Endothelial cell of umbilical vein (primary cell): ENCODE measurements at regions not wholly inside any gene's neighbourhood (a gene's known extent, or its start where the extent isn't known, plus 50 kb on each side); places are given as distances from the start of the nearest gene placed in this dataset.

ENCODE experiments used
- BruUV-seq: library from RNA; stranded (reverse); fragments of 400-500 nt; replicated peaks from 2 replicates; lab custom pipeline; 2021; lab: Mats Ljungman, UMichigan
- CTCF ChIA-PET: fragments of 300-600, 350-600 bp; sonication (Branson Sonifier 250); formaldehyde crosslinking; loops from one replicate; lab custom pipeline; 2021; ENCODE audit warnings: antibody characterized with exemption, inconsistent platforms; lab: Charles Lee
- POLR2A ChIA-PET: fragments of 300-600, 350-600 bp; sonication (Branson Sonifier 250); formaldehyde crosslinking; loops from one replicate; lab custom pipeline; 2021; ENCODE audit warnings: antibody characterized with exemption, inconsistent platforms; lab: Charles Lee
- DNase-seq: peaks from one replicate; pipeline ENCODE4 v3.0.0-alpha.2; 2011; ENCODE audit warnings: low read depth, low spot score
- FAIRE-seq: peaks from 2 replicates; lab custom pipeline; 2011; peaks lifted over from hg19 to GRCh38; lab: Jason Lieb, UNC
- H2AFZ ChIP-seq: 2 replicates; pipeline ENCODE4 v1.6.0; 2012; ENCODE audit warnings: low read depth, low read length, control low read depth, inconsistent platforms
- H3K27ac ChIP-seq: 2 replicates; pipeline ENCODE4 v1.5.1; 2011; ENCODE audit warnings: low read depth, mild to moderate bottlenecking, control low read depth, low read length, moderate library complexity; ENCODE audit not compliant: insufficient read depth
- H3K27me3 ChIP-seq, 2 experiments: 2 replicates each; pipeline versions ENCODE4 v1.6.0 to v1.6.1; 2011; ENCODE audit warnings: low read length in 2 of 2, mixed read lengths in 1 of 2; ENCODE audit not compliant: control insufficient read depth in 2 of 2, insufficient read depth in 2 of 2
- H3K36me3 ChIP-seq, 2 experiments: 2 replicates in 1 of 2; 3 replicates in 1 of 2; pipeline ENCODE4 v1.5.1; 2011; ENCODE audit warnings: low read length in 2 of 2, mild to moderate bottlenecking in 1 of 2, moderate library complexity in 1 of 2; ENCODE audit not compliant: control insufficient read depth in 2 of 2, insufficient read depth in 2 of 2; ENCODE audit errors: extremely low read depth in 1 of 2
- H3K4me1 ChIP-seq: 3 replicates; pipeline ENCODE4 v1.5.1; 2011; ENCODE audit warnings: mild to moderate bottlenecking, low read length; ENCODE audit not compliant: control insufficient read depth, insufficient read depth; ENCODE audit errors: extremely low read depth
- H3K4me2 ChIP-seq: 2 replicates; pipeline ENCODE4 v1.6.1; 2011; ENCODE audit warnings: low read length, control low read depth, mixed read lengths; ENCODE audit not compliant: insufficient read depth
- H3K4me3 ChIP-seq, 3 experiments: fragments of 200-600 bp in 1 of 3; sonication (generic), shearing (Covaris generic) in 1 of 3; replicated peaks in 1 of 3; 2 replicates each; pipeline ENCODE4 v1.5.1; 2011 to 2016; ENCODE audit warnings: control low read depth in 3 of 3, low read length in 3 of 3, mild to moderate bottlenecking in 2 of 3, inconsistent platforms in 1 of 3, low read depth in 1 of 3, moderate library complexity in 1 of 3; ENCODE audit not compliant: insufficient read depth in 1 of 3
- H3K79me2 ChIP-seq: 2 replicates; pipeline ENCODE4 v1.6.0; 2012; ENCODE audit warnings: low read length, inconsistent platforms; ENCODE audit not compliant: control insufficient read depth, insufficient read depth
- H3K9ac ChIP-seq: replicated peaks from 2 replicates; pipeline ENCODE3; 2011; ENCODE audit warnings: low read length, control low read depth; ENCODE audit not compliant: insufficient read depth; ENCODE audit errors: extremely low read depth
- H3K9me1 ChIP-seq: replicated peaks from 3 replicates; pipeline ENCODE4 v1.6.0; 2011; ENCODE audit warnings: mild to moderate bottlenecking, low read length; ENCODE audit not compliant: control insufficient read depth, insufficient read depth; ENCODE audit errors: extremely low read depth
- H3K9me3 ChIP-seq: replicated peaks from 2 replicates; pipeline ENCODE4 v1.5.1; 2012; ENCODE audit warnings: low read length, inconsistent platforms; ENCODE audit not compliant: control insufficient read depth, insufficient read depth
- H4K20me1 ChIP-seq: replicated peaks from 2 replicates; pipeline ENCODE3; 2011; ENCODE audit warnings: mild to moderate bottlenecking, low read length; ENCODE audit not compliant: control insufficient read depth, insufficient read depth; ENCODE audit errors: extremely low read depth
- CTCF ChIP-seq, 2 donors: IDR thresholded peaks; 1 replicate in 1 of 2; 2 replicates in 1 of 2; pipeline ENCODE4 v1.5.1; 2011; ENCODE audit warnings: low read length in 2 of 2, mild to moderate bottlenecking in 2 of 2, moderate library complexity in 2 of 2, control low read depth in 1 of 2, inconsistent platforms in 1 of 2, low read depth in 1 of 2; ENCODE audit not compliant: insufficient read depth in 1 of 2; ENCODE audit errors: extremely low read depth in 1 of 2
- EZH2 ChIP-seq: IDR thresholded peaks from 2 replicates; pipeline ENCODE4 v1.6.1; 2012; ENCODE audit warnings: borderline replicate concordance, low read depth, mild to moderate bottlenecking, moderate library complexity, low read length, inconsistent platforms; ENCODE audit not compliant: severe bottlenecking
- FOS ChIP-seq: IDR thresholded peaks from 2 replicates; pipeline ENCODE4 v1.6.1; 2011; ENCODE audit warnings: mild to moderate bottlenecking, low read length, moderate library complexity, borderline replicate concordance; ENCODE audit not compliant: insufficient read depth
- GATA2 ChIP-seq: IDR thresholded peaks from 2 replicates; pipeline ENCODE4 v1.7.0; 2011; ENCODE audit warnings: low read depth, mild to moderate bottlenecking, moderate library complexity, mixed read lengths, low read length; ENCODE audit not compliant: insufficient read length, insufficient read depth
- JUN ChIP-seq: IDR thresholded peaks from 2 replicates; pipeline ENCODE4 v1.6.1; 2011; ENCODE audit warnings: borderline replicate concordance, low read depth; ENCODE audit not compliant: insufficient read length, insufficient read depth
- MAX ChIP-seq: IDR thresholded peaks from 2 replicates; pipeline ENCODE4 v1.6.1; 2011; ENCODE audit not compliant: insufficient read depth, insufficient read length
- MYC ChIP-seq: IDR thresholded peaks from one replicate; pipeline ENCODE4 v1.6.1; 2011; ENCODE audit warnings: mild to moderate bottlenecking, low read depth, low read length
- POLR2A ChIP-seq: IDR thresholded peaks from 2 replicates; pipeline ENCODE4 v1.6.1; 2012; ENCODE audit warnings: low read depth, mild to moderate bottlenecking, control low read depth, low read length
- POLR2AphosphoS5 ChIP-seq: IDR thresholded peaks from 2 replicates; pipeline ENCODE4 v1.6.1; 2012; ENCODE audit warnings: low read depth, mild to moderate bottlenecking, control low read depth, low read length, moderate library complexity; ENCODE audit not compliant: insufficient read depth
- dilution Hi-C: fragments of 300-500 bp; cut with MboI; formaldehyde crosslinking; loops from one replicate; pipeline ENCODE4 v1.15.0; 2019; ENCODE audit warnings: low sequenced_read_pairs; ENCODE audit not compliant: extremely low pct_ligation_motif_present
- intact Hi-C: fragments of 100-400 bp; cut with micrococcal nuclease; formaldehyde crosslinking; loops from one replicate; pipeline ENCODE4 v1.10.0; 2022

GRCh38 chr18:68560128-68560527 lies 154.8 kb downstream of the TMX3 start:
- H3K9me1 ChIP-seq = no peaks in the 10 kb centered on the region
- no peaks in the 10 kb centered on the region for H3K36me3 ChIP-seq
- CTCF ChIA-PET = no interaction called here
- DNase-seq (no peak), FAIRE-seq (no peak)
- H4K20me1 ChIP-seq = no peaks in the 10 kb centered on the region
- no peaks in the 10 kb centered on the region for H3K9me3 ChIP-seq
- POLR2A ChIA-PET = no interaction called here
- no peak overlapping the region for H3K4me2 ChIP-seq
- H3K79me2 ChIP-seq = no peaks in the 10 kb centered on the region
- dilution Hi-C loops = no loop called here
- intact Hi-C loops = no loop called here
- BruUV-seq = no TSS peak
- H3K4me3 ChIP-seq = no peak overlapping the region
- H3K27ac ChIP-seq = no peak overlapping the region
- H3K4me1 ChIP-seq = no peaks in the 10 kb centered on the region
- no peak overlapping the region for H2AFZ ChIP-seq
- no peak overlapping the region for H3K9ac ChIP-seq
- TF ChIP-seq JUN (no peak), POLR2AphosphoS5 (no peak)
- H3K27me3 ChIP-seq = no peaks in the 10 kb centered on the region

- Histone ChIP-seq H3K27ac (no peak overlapping the region), H3K4me1 (no peaks in the 10 kb centered on the region), H3K4me2 (no peak overlapping the region), H4K20me1 (no peaks in the 10 kb centered on the region), H3K27me3 (no peaks in the 10 kb centered on the region), H3K9me1 (no peaks in the 10 kb centered on the region), H3K9ac (no peak overlapping the region), H2AFZ (no peak overlapping the region), H3K36me3 (no peaks in the 10 kb centered on the region), H3K79me2 (no peaks in the 10 kb centered on the region), H3K4me3 (no peak overlapping the region), H3K9me3 (no peaks in the 10 kb centered on the region)
- POLR2A ChIA-PET = no interaction called here
- CTCF ChIA-PET = no interaction called here
- dilution Hi-C loops = no loop called here
- intact Hi-C loops = no loop called here
- no peak for DNase-seq
- TF ChIP-seq JUN (no peak), GATA2 (no peak), EZH2 (no peak), MAX (no peak), POLR2AphosphoS5 (no peak), POLR2A (no peak), MYC (no peak), FOS (no peak), CTCF (IDR thresholded peaks at IDR 0.05; ENCODE audit: extremely low read depth in 1 of 2, insufficient read depth in 1 of 2, low read depth in 1 of 2, low read length in 2 of 2) (no peak)
- no TSS peak for BruUV-seq
- FAIRE-seq = no peak
These were observed 157.7 kb downstream of the TMX3 start for GRCh38 chr18:68557183-68557582.
